Right atrium auricular region (tissue), 2 donors: ENCODE measurements at regions not wholly inside any gene's neighbourhood (a gene's known extent, or its start where the extent isn't known, plus 50 kb on each side); places are given as distances from the start of the nearest gene placed in this dataset.

ENCODE experiments used
- DNase-seq: peaks from one replicate; pipeline ENCODE4 v3.0.0-alpha.2; 2019; ENCODE audit warnings: low spot score
- H3K27ac ChIP-seq, 2 donors: fragments of 200-600 bp; sonication (generic); 1 replicate in 1 of 2; 2 replicates in 1 of 2; pipeline ENCODE4 v1.5.1; 2016 to 2019
- H3K27me3 ChIP-seq, 2 donors: fragments of 200-600 bp; sonication (generic); one replicate each; pipeline versions ENCODE4 v1.5.1 to v1.6.0; 2017 to 2019
- H3K36me3 ChIP-seq: fragments of 200-600 bp; sonication (generic); one replicate; pipeline ENCODE4 v1.5.1; 2016
- H3K4me1 ChIP-seq, 2 donors: fragments of 200-600 bp; sonication (generic); one replicate each; pipeline versions ENCODE4 v1.5.1 to v1.6.0; 2017 to 2019
- H3K4me3 ChIP-seq, 2 donors: fragments of 200-600 bp; sonication (generic); 1 replicate in 1 of 2; 2 replicates in 1 of 2; pipeline ENCODE4 v1.5.1; 2017 to 2019; ENCODE audit warnings: mild to moderate bottlenecking in 1 of 2, moderate library complexity in 1 of 2
- H3K9me3 ChIP-seq, 2 donors: fragments of 200-600 bp; sonication (generic); one replicate each; pipeline ENCODE4 v1.5.1; 2019
- TF ChIP-seq, protein P1 (sequence below), 2 donors: fragments of 200-600 bp; sonication (generic); IDR thresholded peaks; one replicate each; pipeline ENCODE4 v1.5.1; 2019; ENCODE audit warnings: antibody characterized with exemption in 2 of 2

DNA sequence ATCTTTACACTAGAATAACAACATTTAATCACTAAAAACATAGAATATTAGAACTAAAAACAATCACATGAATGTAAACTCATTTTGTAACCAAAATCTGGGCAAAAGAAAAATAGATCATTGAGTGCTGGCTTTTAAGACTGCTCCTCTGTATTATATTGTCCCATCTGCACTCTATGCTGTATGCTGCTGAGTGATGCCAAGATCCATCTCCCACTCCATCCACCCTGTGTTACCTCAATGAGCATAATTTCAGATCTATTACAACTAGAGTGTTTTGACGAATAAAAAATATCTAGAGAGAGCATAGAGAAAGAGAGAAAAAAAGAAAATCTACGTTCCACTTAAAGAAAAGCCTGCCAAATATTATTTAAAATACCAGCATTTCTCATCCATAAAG is 1060.4 kb downstream of the ZPLD1 start:
- Histone ChIP-seq H3K27me3 (no peaks in the 10 kb centered on the region), H3K4me3 (no peak overlapping the region), H3K9me3 (no peaks in the 10 kb centered on the region), H3K27ac (no peak overlapping the region), H3K4me1 (no peaks in the 10 kb centered on the region), H3K36me3 (no peaks in the 10 kb centered on the region)
- no peak for DNase-seq
- TF ChIP-seq, protein P1, sequence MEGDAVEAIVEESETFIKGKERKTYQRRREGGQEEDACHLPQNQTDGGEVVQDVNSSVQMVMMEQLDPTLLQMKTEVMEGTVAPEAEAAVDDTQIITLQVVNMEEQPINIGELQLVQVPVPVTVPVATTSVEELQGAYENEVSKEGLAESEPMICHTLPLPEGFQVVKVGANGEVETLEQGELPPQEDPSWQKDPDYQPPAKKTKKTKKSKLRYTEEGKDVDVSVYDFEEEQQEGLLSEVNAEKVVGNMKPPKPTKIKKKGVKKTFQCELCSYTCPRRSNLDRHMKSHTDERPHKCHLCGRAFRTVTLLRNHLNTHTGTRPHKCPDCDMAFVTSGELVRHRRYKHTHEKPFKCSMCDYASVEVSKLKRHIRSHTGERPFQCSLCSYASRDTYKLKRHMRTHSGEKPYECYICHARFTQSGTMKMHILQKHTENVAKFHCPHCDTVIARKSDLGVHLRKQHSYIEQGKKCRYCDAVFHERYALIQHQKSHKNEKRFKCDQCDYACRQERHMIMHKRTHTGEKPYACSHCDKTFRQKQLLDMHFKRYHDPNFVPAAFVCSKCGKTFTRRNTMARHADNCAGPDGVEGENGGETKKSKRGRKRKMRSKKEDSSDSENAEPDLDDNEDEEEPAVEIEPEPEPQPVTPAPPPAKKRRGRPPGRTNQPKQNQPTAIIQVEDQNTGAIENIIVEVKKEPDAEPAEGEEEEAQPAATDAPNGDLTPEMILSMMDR (IDR thresholded peaks at IDR 0.05) = no peak

DNA sequence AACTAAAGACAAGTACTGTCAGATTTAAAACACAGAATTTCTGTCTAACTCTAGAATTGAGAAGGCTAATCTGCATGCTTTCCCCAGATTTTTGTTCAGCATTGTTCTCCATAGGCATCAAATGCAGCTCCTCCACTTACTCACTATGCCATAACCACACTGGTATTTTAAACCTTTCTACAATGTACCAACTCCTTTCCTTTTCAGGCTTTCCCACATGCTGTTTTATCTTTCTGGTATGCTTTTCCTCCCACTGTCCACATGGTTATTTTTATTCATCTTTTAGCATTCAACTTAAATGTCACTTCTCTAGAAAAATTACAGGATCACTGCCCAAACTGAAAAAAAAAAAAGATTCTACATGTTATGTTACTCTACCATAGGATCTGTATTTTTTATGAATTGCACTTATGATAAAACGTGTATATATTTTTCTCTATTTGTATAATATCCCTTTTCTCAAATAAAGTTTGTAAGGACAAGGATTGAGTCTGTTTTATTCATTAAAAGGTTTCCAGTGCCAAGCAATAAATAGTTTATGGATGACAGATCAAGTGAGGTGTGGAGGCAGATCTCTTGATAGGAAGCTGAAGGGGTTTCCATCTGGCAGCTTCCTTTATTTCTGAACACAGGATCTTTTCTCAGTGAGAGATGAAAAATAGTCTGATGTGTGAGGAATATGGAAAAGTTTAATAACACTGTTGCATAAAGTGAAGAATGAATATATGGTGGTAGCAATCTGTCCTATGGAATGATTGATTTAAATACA is 1064.5 kb downstream of the ZPLD1 start:
- TF ChIP-seq, protein P1 (IDR thresholded peaks at IDR 0.05) = no peak
- H3K9me3 ChIP-seq = no peaks in the 10 kb centered on the region
- H3K27ac ChIP-seq = no peak overlapping the region
- no peaks in the 10 kb centered on the region for H3K36me3 ChIP-seq
- no peaks in the 10 kb centered on the region for H3K4me1 ChIP-seq
- DNase-seq = no peak
- no peaks in the 10 kb centered on the region for H3K27me3 ChIP-seq
- no peak overlapping the region for H3K4me3 ChIP-seq

DNA sequence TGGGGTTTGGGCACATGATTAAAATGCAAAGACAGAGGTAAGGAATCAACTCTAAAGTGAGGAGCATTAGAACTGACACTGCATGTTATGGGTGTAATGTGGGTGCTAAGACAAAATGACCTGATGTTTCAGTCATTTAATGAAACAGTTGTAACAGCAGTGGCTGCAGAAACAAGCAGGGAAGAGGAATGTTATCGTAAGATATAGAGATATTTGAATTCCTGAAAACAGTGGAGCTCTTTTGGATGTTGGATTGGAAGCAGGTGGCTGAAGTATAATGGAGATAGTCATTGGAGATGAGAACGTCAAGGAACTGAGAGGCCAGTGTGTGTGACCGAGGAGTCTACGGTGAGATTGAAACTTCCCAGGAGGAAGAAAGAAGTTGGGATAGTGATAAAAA is 1065.2 kb downstream of the ZPLD1 start:
- TF ChIP-seq, protein P1 (IDR thresholded peaks at IDR 0.05) = no peak
- Histone ChIP-seq H3K27me3 (no peaks in the 10 kb centered on the region), H3K27ac (no peak overlapping the region), H3K36me3 (no peaks in the 10 kb centered on the region), H3K4me3 (no peak overlapping the region), H3K9me3 (no peaks in the 10 kb centered on the region), H3K4me1 (no peaks in the 10 kb centered on the region)
- DNase-seq = no peak

DNA sequence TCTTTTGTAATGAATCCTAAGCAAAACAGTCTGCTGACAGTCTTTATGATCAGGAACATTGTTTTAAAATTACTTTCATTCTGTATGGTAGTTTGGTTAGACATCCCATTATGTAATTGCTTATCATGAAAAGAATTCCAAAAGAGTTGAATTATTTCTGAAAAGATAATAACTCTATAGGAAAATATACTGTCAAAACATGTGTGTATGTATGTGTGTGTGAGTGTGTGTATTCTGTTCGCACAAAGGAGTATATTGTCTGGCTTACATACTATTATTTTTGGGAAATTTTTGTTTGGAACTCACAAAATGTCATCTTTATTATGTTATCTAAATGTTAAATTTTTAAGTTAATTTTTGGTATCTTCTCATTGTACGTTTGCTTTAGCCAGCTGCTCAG is 1075.9 kb downstream of the ZPLD1 start:
- no peak for DNase-seq
- Histone ChIP-seq H3K4me3 (no peak overlapping the region), H3K27me3 (no peaks in the 10 kb centered on the region), H3K9me3 (no peaks in the 10 kb centered on the region), H3K4me1 (no peaks in the 10 kb centered on the region), H3K27ac (no peak overlapping the region), H3K36me3 (no peaks in the 10 kb centered on the region)
- TF ChIP-seq, protein P1 (IDR thresholded peaks at IDR 0.05) = no peak

DNA sequence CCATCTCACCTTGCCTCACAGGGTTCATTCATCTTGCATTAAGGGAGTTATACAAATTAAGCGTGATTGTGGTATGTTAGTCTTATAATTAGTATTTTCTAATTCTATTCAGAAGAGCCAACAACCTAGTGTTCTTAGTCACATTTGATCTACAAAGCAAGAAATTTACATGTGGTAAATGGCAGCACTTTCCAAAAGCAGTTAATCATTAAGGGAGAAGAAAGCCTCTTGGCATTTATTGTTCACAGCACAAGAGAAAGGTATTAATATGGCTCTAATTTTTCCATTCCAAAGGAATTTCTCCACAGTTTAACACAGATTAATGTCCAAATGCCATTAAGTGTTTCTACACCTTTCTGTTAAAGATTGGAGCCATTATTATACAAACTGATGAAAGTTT is 1077.1 kb downstream of the ZPLD1 start:
- TF ChIP-seq, protein P1 (IDR thresholded peaks at IDR 0.05) = no peak
- no peaks in the 10 kb centered on the region for H3K27me3 ChIP-seq
- H3K27ac ChIP-seq = no peak overlapping the region
- H3K4me1 ChIP-seq = no peaks in the 10 kb centered on the region
- H3K36me3 ChIP-seq = no peaks in the 10 kb centered on the region
- DNase-seq = no peak
- no peak overlapping the region for H3K4me3 ChIP-seq
- H3K9me3 ChIP-seq = no peaks in the 10 kb centered on the region

DNA sequence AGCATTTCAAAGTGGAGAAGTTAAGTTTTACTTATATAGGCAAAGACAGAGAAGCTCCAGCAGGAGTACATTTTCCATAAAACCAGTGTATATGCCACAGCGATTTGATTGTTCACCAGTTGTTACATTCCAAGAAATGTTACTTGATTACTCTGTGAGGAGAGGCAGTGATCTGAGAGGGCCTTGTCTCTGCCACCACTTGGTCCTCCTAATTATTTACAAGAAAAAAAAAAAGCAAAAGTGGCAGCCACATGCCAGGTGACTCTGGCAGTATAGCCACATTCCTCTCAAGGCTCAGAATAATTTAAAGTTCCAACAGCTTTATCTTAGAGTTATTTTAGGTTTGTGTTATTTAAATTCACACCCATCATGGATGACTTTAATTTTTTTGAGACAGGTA is 1077.8 kb downstream of the ZPLD1 start:
- no peak for DNase-seq
- no peak overlapping the region for H3K4me3 ChIP-seq
- H3K9me3 ChIP-seq = no peaks in the 10 kb centered on the region
- H3K27me3 ChIP-seq = no peaks in the 10 kb centered on the region
- H3K4me1 ChIP-seq = no peaks in the 10 kb centered on the region
- TF ChIP-seq, protein P1 (IDR thresholded peaks at IDR 0.05) = no peak
- no peak overlapping the region for H3K27ac ChIP-seq
- no peaks in the 10 kb centered on the region for H3K36me3 ChIP-seq
